ENCODE measurements at regions not wholly inside any gene's neighbourhood (a gene's known extent, or its start where the extent isn't known, plus 50 kb on each side); places are given as distances from the start of the nearest gene placed in this dataset.
"Not testable (repeated sequence)": the region's sequence is repeated elsewhere in the genome, so short reads cannot be mapped to it uniquely, and the experiment has no call there.

DNA sequence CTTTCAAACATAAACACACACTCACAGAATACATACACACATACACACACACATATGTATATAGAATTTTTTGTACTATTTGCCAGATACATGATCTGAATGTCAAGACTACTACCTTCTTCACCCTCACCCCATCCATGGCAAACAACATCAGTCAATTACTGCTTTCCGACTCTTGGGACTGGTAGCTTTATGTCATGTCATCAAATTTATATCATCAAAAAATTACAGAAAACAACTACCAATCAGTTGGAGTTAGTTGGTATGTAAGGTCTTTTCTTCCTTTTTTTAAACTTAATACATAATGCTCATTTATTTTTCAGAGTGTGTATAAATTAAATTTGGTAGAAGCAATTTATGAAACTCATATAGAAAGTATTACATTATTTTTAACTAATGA is 305.7 kb upstream of the MDFIC2 start:
- DNase-seq (ENCODE audit: low spot score) (no peak), ATAC-seq (no peak)
- POLR2A ChIA-PET = no interaction called here
- Mint-ChIP-seq H3K27ac (no peak overlapping the region), H3K9me3 (peaks cover 25% of the 10 kb centered on the region), H3K4me1 (peaks cover 60% of the 10 kb centered on the region), H3K4me3 (no peak overlapping the region), H3K36me3 (peaks cover 25% of the 10 kb centered on the region), H3K27me3 (ENCODE audit: low read depth) (no peaks in the 10 kb centered on the region; the same call in 1 of the 2 replicates)
- CTCF ChIA-PET = no interaction called here
- no peak for TF ChIP-seq MYBL2 (CRISPR knock-in tag; IDR thresholded peaks at IDR 0.05)
- no peak for TF ChIP-seq NFYB (CRISPR knock-in tag; conservative IDR thresholded peaks at IDR 0.05; ENCODE audit: low read depth)
- TF ChIP-seq CREM (CRISPR knock-in tag; IDR thresholded peaks at IDR 0.05) = no peak
- TF ChIP-seq CDX4 (CRISPR knock-in tag; IDR thresholded peaks at IDR 0.05; ENCODE audit: borderline replicate concordance) = no peak

GRCh38 chr3:70617349-70617748 is 304.9 kb upstream of the MDFIC2 start:
- H3K4me3 Mint-ChIP-seq; DNase-seq (ENCODE audit: low spot score); H3K27ac Mint-ChIP-seq; H3K27me3 Mint-ChIP-seq (ENCODE audit: low read depth); CTCF ChIA-PET; ATAC-seq; POLR2A ChIA-PET: not testable (repeated sequence)
- Mint-ChIP-seq H3K4me1 (peaks cover 60% of the 10 kb centered on the region), H3K36me3 (peaks cover 33% of the 10 kb centered on the region), H3K9me3 (peaks cover 33% of the 10 kb centered on the region)

DNA sequence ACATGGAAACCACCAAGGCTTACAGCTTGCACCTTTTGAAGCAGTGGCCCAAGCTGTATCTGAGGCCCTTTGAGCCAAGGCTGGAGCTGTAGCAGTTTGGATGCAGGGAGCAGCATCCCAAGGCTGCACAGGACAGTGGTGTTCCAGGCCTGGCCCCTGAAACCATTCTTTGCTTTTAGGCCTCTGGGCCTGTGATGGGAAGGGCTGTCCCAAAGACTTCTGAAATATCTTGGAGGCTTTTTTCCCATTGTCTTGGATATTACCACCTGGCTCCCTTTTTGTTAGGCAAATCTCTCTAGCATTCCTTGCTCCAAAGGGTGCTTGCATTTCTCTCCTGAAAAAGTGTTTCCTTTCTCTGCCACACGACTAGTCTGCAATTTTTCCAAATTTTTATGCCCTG is 302.8 kb upstream of the MDFIC2 start:
- peak overlapping the region; percentile 15 for H3K4me3 Mint-ChIP-seq
- DNase-seq (ENCODE audit: low spot score) (peak; percentile 59), ATAC-seq (peak; percentile 97)
- ChIA-PET CTCF (interaction anchor here (1.3 kb wide), 1 partner anchor 65 kb away, joined by 4 read pairs; no protein-coding TSS in a partner anchor), POLR2A (no interaction called here)
- H3K36me3 Mint-ChIP-seq = peaks cover 41% of the 10 kb centered on the region
- peaks cover 35% of the 10 kb centered on the region for H3K9me3 Mint-ChIP-seq
- H3K27ac Mint-ChIP-seq = peak overlapping the region; percentile 98
- peaks cover 50% of the 10 kb centered on the region for H3K4me1 Mint-ChIP-seq
- peaks cover 4% of the 10 kb centered on the region; the same call in 1 of the 2 replicates for H3K27me3 Mint-ChIP-seq (ENCODE audit: low read depth)
- TF ChIP-seq ZMAT4 (CRISPR knock-in tag; IDR thresholded peaks at IDR 0.05) (no peak), ETV6 (CRISPR knock-in tag; IDR thresholded peaks at IDR 0.05) (no peak; the same call in 1 of the 2 replicates), PRDM15 (CRISPR knock-in tag; IDR thresholded peaks at IDR 0.05) (peak; percentile 58)
- TF ChIP-seq, protein P1, sequence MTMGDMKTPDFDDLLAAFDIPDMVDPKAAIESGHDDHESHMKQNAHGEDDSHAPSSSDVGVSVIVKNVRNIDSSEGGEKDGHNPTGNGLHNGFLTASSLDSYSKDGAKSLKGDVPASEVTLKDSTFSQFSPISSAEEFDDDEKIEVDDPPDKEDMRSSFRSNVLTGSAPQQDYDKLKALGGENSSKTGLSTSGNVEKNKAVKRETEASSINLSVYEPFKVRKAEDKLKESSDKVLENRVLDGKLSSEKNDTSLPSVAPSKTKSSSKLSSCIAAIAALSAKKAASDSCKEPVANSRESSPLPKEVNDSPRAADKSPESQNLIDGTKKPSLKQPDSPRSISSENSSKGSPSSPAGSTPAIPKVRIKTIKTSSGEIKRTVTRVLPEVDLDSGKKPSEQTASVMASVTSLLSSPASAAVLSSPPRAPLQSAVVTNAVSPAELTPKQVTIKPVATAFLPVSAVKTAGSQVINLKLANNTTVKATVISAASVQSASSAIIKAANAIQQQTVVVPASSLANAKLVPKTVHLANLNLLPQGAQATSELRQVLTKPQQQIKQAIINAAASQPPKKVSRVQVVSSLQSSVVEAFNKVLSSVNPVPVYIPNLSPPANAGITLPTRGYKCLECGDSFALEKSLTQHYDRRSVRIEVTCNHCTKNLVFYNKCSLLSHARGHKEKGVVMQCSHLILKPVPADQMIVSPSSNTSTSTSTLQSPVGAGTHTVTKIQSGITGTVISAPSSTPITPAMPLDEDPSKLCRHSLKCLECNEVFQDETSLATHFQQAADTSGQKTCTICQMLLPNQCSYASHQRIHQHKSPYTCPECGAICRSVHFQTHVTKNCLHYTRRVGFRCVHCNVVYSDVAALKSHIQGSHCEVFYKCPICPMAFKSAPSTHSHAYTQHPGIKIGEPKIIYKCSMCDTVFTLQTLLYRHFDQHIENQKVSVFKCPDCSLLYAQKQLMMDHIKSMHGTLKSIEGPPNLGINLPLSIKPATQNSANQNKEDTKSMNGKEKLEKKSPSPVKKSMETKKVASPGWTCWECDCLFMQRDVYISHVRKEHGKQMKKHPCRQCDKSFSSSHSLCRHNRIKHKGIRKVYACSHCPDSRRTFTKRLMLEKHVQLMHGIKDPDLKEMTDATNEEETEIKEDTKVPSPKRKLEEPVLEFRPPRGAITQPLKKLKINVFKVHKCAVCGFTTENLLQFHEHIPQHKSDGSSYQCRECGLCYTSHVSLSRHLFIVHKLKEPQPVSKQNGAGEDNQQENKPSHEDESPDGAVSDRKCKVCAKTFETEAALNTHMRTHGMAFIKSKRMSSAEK (CRISPR knock-in tag; IDR thresholded peaks at IDR 0.05; ENCODE audit: borderline replicate concordance) = peak; percentile 15; the same call in 1 of the 2 replicates

- peak overlapping the region; percentile 93 for H3K27ac Mint-ChIP-seq
- TF ChIP-seq NFYB (CRISPR knock-in tag; conservative IDR thresholded peaks at IDR 0.05; ENCODE audit: low read depth) = no peak
- TF ChIP-seq, protein P2, sequence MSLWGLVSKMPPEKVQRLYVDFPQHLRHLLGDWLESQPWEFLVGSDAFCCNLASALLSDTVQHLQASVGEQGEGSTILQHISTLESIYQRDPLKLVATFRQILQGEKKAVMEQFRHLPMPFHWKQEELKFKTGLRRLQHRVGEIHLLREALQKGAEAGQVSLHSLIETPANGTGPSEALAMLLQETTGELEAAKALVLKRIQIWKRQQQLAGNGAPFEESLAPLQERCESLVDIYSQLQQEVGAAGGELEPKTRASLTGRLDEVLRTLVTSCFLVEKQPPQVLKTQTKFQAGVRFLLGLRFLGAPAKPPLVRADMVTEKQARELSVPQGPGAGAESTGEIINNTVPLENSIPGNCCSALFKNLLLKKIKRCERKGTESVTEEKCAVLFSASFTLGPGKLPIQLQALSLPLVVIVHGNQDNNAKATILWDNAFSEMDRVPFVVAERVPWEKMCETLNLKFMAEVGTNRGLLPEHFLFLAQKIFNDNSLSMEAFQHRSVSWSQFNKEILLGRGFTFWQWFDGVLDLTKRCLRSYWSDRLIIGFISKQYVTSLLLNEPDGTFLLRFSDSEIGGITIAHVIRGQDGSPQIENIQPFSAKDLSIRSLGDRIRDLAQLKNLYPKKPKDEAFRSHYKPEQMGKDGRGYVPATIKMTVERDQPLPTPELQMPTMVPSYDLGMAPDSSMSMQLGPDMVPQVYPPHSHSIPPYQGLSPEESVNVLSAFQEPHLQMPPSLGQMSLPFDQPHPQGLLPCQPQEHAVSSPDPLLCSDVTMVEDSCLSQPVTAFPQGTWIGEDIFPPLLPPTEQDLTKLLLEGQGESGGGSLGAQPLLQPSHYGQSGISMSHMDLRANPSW (CRISPR knock-in tag; conservative IDR thresholded peaks at IDR 0.05; ENCODE audit: low read depth) = no peak
- TF ChIP-seq CDX4 (CRISPR knock-in tag; IDR thresholded peaks at IDR 0.05; ENCODE audit: borderline replicate concordance) = no peak
- TF ChIP-seq SMAD3 (CRISPR knock-in tag; IDR thresholded peaks at IDR 0.05; ENCODE audit: borderline replicate concordance) = no peak
- TF ChIP-seq GTF2I (CRISPR knock-in tag; conservative IDR thresholded peaks at IDR 0.05) = no peak
- no peak for TF ChIP-seq JAZF1 (CRISPR knock-in tag; IDR thresholded peaks at IDR 0.05)
- H3K4me1 Mint-ChIP-seq = peaks cover 39% of the 10 kb centered on the region
- ChIA-PET POLR2A (no interaction called here), CTCF (interaction anchor here (0.6 to 1.3 kb wide), 3 partner anchors 60 to 408 kb away, joined by 3 to 4 read pairs (median 4); no protein-coding TSS in a partner anchor)
- peaks cover 35% of the 10 kb centered on the region for H3K9me3 Mint-ChIP-seq
- peak; percentile 8; the same call in 1 of the 2 replicates for ATAC-seq
- peaks cover 4% of the 10 kb centered on the region; the same call in 1 of the 2 replicates for H3K27me3 Mint-ChIP-seq (ENCODE audit: low read depth)
- H3K36me3 Mint-ChIP-seq = peaks cover 41% of the 10 kb centered on the region
- no peak overlapping the region for H3K4me3 Mint-ChIP-seq
- no peak for DNase-seq (ENCODE audit: low spot score)
These were observed 301.7 kb upstream of the MDFIC2 start for GRCh38 chr3:70614111-70614510.

All from WTC11 (cell line).